ENCODE measurements at regions not wholly inside any gene's neighbourhood (a gene's known extent, or its start where the extent isn't known, plus 50 kb on each side); places are given as distances from the start of the nearest gene placed in this dataset.
"Not testable (repeated sequence)": the region's sequence is repeated elsewhere in the genome, so short reads cannot be mapped to it uniquely, and the experiment has no call there.

DNA sequence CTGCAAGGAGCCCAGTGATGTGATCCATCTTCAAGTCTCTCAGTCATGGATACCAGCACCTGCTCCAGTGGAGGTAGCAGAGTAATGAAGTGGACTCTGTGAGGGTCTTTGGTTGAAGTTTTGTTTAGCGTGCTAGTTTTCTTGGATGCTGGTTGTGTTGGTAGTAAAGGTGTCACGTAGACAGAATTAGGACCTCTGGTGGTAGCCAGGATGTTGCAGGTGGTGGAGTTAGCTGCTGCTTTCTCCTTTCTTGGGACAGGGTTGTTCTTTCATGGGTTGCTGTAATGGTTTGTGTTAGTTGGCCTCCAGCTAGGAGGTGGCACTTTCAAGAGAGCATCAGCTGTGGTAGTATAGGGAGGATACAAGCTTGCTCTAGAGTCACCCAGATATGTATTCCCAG lies 125.2 kb downstream of the ANXA2 start:
- no peak overlapping the region for H3K4me3 ChIP-seq (replicated peaks in 1 of 2; ENCODE audit: low read depth in 2 of 2, low read length in 2 of 2)
- TF ChIP-seq CTCF (IDR thresholded peaks at IDR 0.05; ENCODE audit: low read depth, low read length) = no peak
- DNase-seq (ENCODE audit: low read depth in 2 of 2) = no peak

- no peak for DNase-seq (ENCODE audit: low read depth in 2 of 2)
- TF ChIP-seq CTCF (IDR thresholded peaks at IDR 0.05; ENCODE audit: low read depth, low read length) = no peak
- H3K4me3 ChIP-seq (replicated peaks in 1 of 2; ENCODE audit: low read depth in 2 of 2, low read length in 2 of 2) = no peak overlapping the region
Observed at GRCh38 chr15:60275624-60276023, 122.2 kb downstream of the ANXA2 start.

DNA sequence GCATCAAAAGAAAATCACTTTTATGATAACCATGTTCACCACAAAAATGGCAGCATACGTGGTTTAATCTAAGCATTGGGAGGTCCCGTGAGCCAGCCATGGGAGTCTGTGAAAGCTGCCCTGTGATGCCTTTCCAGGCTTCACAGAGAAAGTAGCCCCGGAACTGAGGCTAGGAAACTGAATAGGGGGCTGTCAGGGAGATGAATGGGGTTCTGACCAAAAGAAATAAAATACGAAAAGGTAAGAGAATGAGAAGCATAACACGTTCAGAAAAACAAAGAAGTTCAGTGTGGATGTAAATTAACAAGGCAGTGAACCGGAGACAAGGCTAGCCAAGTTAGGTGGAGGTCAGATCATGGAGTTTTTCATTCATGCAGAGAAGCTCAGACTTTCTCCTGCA lies 118.9 kb downstream of the ANXA2 start:
- no peak for DNase-seq (ENCODE audit: low read depth in 2 of 2)
- no peak for TF ChIP-seq CTCF (IDR thresholded peaks at IDR 0.05; ENCODE audit: low read depth, low read length)
- no peak overlapping the region for H3K4me3 ChIP-seq (replicated peaks in 1 of 2; ENCODE audit: low read depth in 2 of 2, low read length in 2 of 2)

GRCh38 chr15:60280259-60280658 lies 117.5 kb downstream of the ANXA2 start:
- TF ChIP-seq CTCF (IDR thresholded peaks at IDR 0.05; ENCODE audit: low read depth, low read length) = no peak

DNA sequence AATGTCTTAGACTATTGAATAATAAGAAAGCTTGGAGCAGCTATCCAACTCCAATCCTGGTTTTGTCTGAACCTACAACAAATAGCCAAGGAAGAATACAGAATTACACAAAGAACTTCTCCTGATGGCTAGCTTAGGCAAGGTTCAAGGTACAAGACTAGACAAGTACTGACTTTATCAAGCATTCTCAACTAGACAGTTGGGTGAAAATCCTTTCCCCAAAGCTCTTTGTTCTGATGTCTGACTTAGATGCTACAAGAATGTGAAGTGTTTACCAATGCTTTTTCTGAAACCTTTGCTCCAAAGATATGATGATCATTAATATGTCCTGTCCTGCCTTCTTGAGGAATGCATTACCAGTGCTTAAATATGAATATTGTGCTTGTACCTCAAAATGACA lies 113.8 kb downstream of the ANXA2 start:
- no peak overlapping the region for H3K4me3 ChIP-seq (replicated peaks in 1 of 2; ENCODE audit: low read depth in 2 of 2, low read length in 2 of 2)
- TF ChIP-seq CTCF (IDR thresholded peaks at IDR 0.05; ENCODE audit: low read depth, low read length) = no peak
- no peak for DNase-seq (ENCODE audit: low read depth in 2 of 2)

More at GRCh38 chr15:60280259-60280658, 117.5 kb downstream of the ANXA2 start:
- DNase-seq (ENCODE audit: low read depth in 2 of 2) = no peak
- H3K4me3 ChIP-seq (replicated peaks in 1 of 2; ENCODE audit: low read depth in 2 of 2, low read length in 2 of 2) = no peak overlapping the region

DNA sequence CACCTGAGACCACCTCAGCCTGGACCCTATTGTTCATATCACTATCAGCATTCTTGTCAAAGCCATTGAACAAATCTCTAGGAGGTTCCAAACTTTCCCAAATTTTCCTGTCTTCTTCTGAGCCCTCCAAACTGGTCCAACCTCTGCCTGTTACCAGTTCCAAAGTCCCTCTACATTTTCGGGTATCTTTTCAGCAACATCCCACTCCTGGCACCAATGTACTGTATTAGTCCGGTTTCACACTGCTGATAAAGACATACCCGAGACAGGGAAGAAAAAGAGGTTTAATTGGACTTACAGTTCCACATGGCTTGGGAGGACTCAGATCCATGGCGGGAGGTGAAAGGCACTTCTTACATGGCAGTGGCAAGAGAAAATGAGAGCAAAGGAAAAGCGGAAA lies 101.9 kb downstream of the ANXA2 start:
- H3K4me3 ChIP-seq (replicated peaks in 1 of 2; ENCODE audit: low read depth in 2 of 2, low read length in 2 of 2); DNase-seq (ENCODE audit: low read depth in 2 of 2): not testable (repeated sequence)

DNA sequence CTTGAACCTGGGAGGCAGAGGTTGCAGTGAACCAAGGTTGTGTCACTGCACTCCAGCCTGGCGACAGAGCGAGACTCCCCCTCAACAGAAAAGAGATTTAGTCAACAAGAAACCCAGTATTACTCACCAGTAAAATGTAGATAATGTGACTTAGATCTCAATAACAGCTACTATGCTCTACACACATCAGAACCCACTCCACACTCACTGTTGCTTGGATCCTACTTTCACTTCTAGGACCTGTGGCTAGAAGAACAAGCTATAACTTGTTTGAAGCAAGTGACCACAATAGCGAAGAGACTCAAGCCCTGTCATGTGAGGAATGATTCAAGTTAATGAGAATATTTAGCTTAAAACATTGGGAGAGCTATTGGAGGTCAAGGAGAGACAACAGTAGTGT lies 100.7 kb downstream of the ANXA2 start:
- no peak for DNase-seq (ENCODE audit: low read depth in 2 of 2)
- no peak for TF ChIP-seq CTCF (IDR thresholded peaks at IDR 0.05; ENCODE audit: low read depth, low read length)
- no peak overlapping the region for H3K4me3 ChIP-seq (replicated peaks in 1 of 2; ENCODE audit: low read depth in 2 of 2, low read length in 2 of 2)

Data from cardiac fibroblast (primary cell).